HEK293 (cell line): ENCODE measurements at regions not wholly inside any gene's neighbourhood (a gene's known extent, or its start where the extent isn't known, plus 50 kb on each side); places are given as distances from the start of the nearest gene placed in this dataset.

ENCODE experiments used
- CTCF ChIP-seq: fragments of 450-650 bp; formaldehyde crosslinking; IDR thresholded peaks from 2 replicates; pipeline ENCODE4 v1.5.1; 2016; ENCODE audit warnings: missing biosample characterization, missing genetic modification characterization
- PRDM10 ChIP-seq: fragments of 450-650 bp; formaldehyde crosslinking; IDR thresholded peaks from 2 replicates; pipeline ENCODE4 v1.5.1; 2016; ENCODE audit warnings: missing biosample characterization, missing genetic modification characterization
- YY1 ChIP-seq: fragments of 450-650 bp; formaldehyde crosslinking; IDR thresholded peaks from 2 replicates; pipeline ENCODE4 v1.5.1; 2018; ENCODE audit warnings: missing biosample characterization, missing genetic modification characterization
- ZNF140 ChIP-seq: fragments of 450-650 bp; formaldehyde crosslinking; IDR thresholded peaks from 2 replicates; pipeline ENCODE4 v1.5.1; 2016; ENCODE audit warnings: missing biosample characterization, missing genetic modification characterization
- ZNF184 ChIP-seq: fragments of 450-650 bp; IDR thresholded peaks from 2 replicates; pipeline ENCODE4 v1.5.1; 2018; ENCODE audit warnings: missing biosample characterization, mild to moderate bottlenecking, missing genetic modification characterization
- ZNF274 ChIP-seq, 2 experiments: fragments of 200-500 bp in 1 of 2; fragments of 450-650 bp in 1 of 2; sonication (Bioruptor generic) in 1 of 2; formaldehyde crosslinking in 1 of 2; IDR thresholded peaks; 2 replicates each; pipeline versions ENCODE4 v1.5.1 to v1.6.1; 2014 to 2016; ENCODE audit warnings: borderline replicate concordance in 1 of 2, inconsistent platforms in 1 of 2, low read length in 1 of 2, missing biosample characterization in 1 of 2, missing genetic modification characterization in 1 of 2
- ZNF571 ChIP-seq: fragments of 450-650 bp; formaldehyde crosslinking; IDR thresholded peaks from 2 replicates; pipeline ENCODE4 v1.5.0; 2017; ENCODE audit warnings: missing biosample characterization, missing genetic modification characterization
- ZNF658 ChIP-seq: fragments of 450-650 bp; formaldehyde crosslinking; IDR thresholded peaks from 2 replicates; pipeline ENCODE4; 2016; ENCODE audit warnings: missing biosample characterization, missing genetic modification characterization
- ZNF768 ChIP-seq: fragments of 450-650 bp; formaldehyde crosslinking; IDR thresholded peaks from 2 replicates; pipeline ENCODE4 v1.5.1; 2018; ENCODE audit warnings: missing biosample characterization, mild to moderate bottlenecking, missing genetic modification characterization
- TF ChIP-seq, protein P1 (sequence below): fragments of 450-650 bp; formaldehyde crosslinking; IDR thresholded peaks from 2 replicates; pipeline ENCODE4 v1.5.1; 2016; ENCODE audit warnings: missing biosample characterization, missing genetic modification characterization, low read depth

GRCh38 chr15:37490707-37491106, 390.4 kb upstream of the MEIS2 start:
- no peak for TF ChIP-seq ZNF768
- no peak for TF ChIP-seq ZNF658 (tag by site-specific recombination)
- TF ChIP-seq YY1 = no peak
- no peak for TF ChIP-seq CTCF
- TF ChIP-seq, protein P1, sequence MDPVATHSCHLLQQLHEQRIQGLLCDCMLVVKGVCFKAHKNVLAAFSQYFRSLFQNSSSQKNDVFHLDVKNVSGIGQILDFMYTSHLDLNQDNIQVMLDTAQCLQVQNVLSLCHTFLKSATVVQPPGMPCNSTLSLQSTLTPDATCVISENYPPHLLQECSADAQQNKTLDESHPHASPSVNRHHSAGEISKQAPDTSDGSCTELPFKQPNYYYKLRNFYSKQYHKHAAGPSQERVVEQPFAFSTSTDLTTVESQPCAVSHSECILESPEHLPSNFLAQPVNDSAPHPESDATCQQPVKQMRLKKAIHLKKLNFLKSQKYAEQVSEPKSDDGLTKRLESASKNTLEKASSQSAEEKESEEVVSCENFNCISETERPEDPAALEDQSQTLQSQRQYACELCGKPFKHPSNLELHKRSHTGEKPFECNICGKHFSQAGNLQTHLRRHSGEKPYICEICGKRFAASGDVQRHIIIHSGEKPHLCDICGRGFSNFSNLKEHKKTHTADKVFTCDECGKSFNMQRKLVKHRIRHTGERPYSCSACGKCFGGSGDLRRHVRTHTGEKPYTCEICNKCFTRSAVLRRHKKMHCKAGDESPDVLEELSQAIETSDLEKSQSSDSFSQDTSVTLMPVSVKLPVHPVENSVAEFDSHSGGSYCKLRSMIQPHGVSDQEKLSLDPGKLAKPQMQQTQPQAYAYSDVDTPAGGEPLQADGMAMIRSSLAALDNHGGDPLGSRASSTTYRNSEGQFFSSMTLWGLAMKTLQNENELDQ (tag by site-specific recombination) = no peak
- TF ChIP-seq ZNF274 (IDR thresholded peaks at IDR 0.05; ENCODE audit: low read length) = no peak
- no peak for TF ChIP-seq ZNF274 (tag by site-specific recombination; IDR thresholded peaks at IDR 0.05; ENCODE audit: borderline replicate concordance)
- no peak for TF ChIP-seq ZNF140
- no peak for TF ChIP-seq ZNF571 (tag by site-specific recombination)
- no peak for TF ChIP-seq ZNF184 (tag by site-specific recombination)
- no peak for TF ChIP-seq PRDM10
